SK-N-SH (cell line): ENCODE measurements at regions not wholly inside any gene's neighbourhood (a gene's known extent, or its start where the extent isn't known, plus 50 kb on each side); places are given as distances from the start of the nearest gene placed in this dataset.

Source experiments
- CTCF ChIA-PET: fragments of 300-600, 350-600 bp; formaldehyde crosslinking; extraction: SDS; loops from one replicate; lab custom pipeline; 2021; lab: Yijun Ruan, JAX
- POLR2A ChIA-PET: fragments of 350-600 bp; sonication (Branson Sonifier 250); formaldehyde crosslinking; extraction: SDS; loops from one replicate; lab custom pipeline; 2020; ENCODE audit warnings: antibody characterized with exemption, inconsistent platforms; lab: Yijun Ruan, JAX
- DNase-seq: peaks from one replicate; pipeline ENCODE4 v3.0.0; 2012
- H2AFZ ChIP-seq: fragments of 200-600 bp; sonication (generic); 2 replicates; pipeline ENCODE4 v1.8.1; 2016; ENCODE audit warnings: antibody characterized with exemption, mild to moderate bottlenecking, low read depth
- H3F3A ChIP-seq: fragments of 200-600 bp; sonication (generic); replicated peaks from 2 replicates; pipeline ENCODE3; 2016; ENCODE audit warnings: antibody characterized with exemption, mild to moderate bottlenecking; ENCODE audit not compliant: insufficient read depth
- H3K27ac ChIP-seq, 2 experiments: fragments of 200-500 bp in 1 of 2; fragments of 200-600 bp in 1 of 2; sonication (Bioruptor generic) in 1 of 2; sonication (generic), shearing (Covaris generic) in 1 of 2; 2 replicates each; pipeline versions ENCODE4 v1.5.1 to v1.6.1; 2014 to 2016; ENCODE audit warnings: low read depth in 2 of 2, inconsistent platforms in 1 of 2, low read length in 1 of 2, mild to moderate bottlenecking in 1 of 2, mixed read lengths in 1 of 2
- H3K27me3 ChIP-seq: fragments of 200-600 bp; sonication (generic), shearing (Covaris generic); 2 replicates; pipeline ENCODE4 v1.6.1; 2016; ENCODE audit warnings: mixed run types; ENCODE audit not compliant: insufficient read depth
- H3K36me3 ChIP-seq, 2 experiments: fragments of 200-500 bp in 1 of 2; fragments of 200-600 bp in 1 of 2; sonication (Bioruptor generic) in 1 of 2; sonication (generic) in 1 of 2; replicated peaks in 1 of 2; 2 replicates each; pipeline versions ENCODE3 to v1.5.1; 2014 to 2016; ENCODE audit warnings: low read length in 1 of 2, mild to moderate bottlenecking in 1 of 2; ENCODE audit not compliant: insufficient read depth in 2 of 2, control insufficient read depth in 1 of 2
- H3K4me1 ChIP-seq, 2 experiments: fragments of 200-500 bp in 1 of 2; fragments of 200-600 bp in 1 of 2; sonication (Bioruptor generic) in 1 of 2; sonication (generic), shearing (Covaris generic) in 1 of 2; 2 replicates each; pipeline versions ENCODE4 v1.5.1 to v1.6.1; 2014 to 2016; ENCODE audit warnings: low read depth in 1 of 2, low read length in 1 of 2, mixed run types in 1 of 2; ENCODE audit not compliant: insufficient read depth in 2 of 2, control insufficient read depth in 1 of 2
- H3K4me2 ChIP-seq: fragments of 200-600 bp; sonication (generic), shearing (Covaris generic); 2 replicates; pipeline ENCODE4 v1.6.1; 2017; ENCODE audit warnings: mixed run types
- H3K4me3 ChIP-seq, 2 experiments: fragments of 200-500 bp in 1 of 2; fragments of 200-600 bp in 1 of 2; sonication (Bioruptor generic) in 1 of 2; sonication (generic), shearing (Covaris generic) in 1 of 2; 2 replicates each; pipeline versions ENCODE4 v1.5.1 to v1.8.1; 2014 to 2016; ENCODE audit warnings: low read depth in 2 of 2, inconsistent platforms in 1 of 2, low read length in 1 of 2, mild to moderate bottlenecking in 1 of 2, mixed read lengths in 1 of 2, moderate library complexity in 1 of 2
- H3K79me2 ChIP-seq: fragments of 200-600 bp; sonication (generic); 2 replicates; pipeline ENCODE4 v1.8.1; 2017; ENCODE audit warnings: mild to moderate bottlenecking; ENCODE audit not compliant: insufficient read depth
- H3K9ac ChIP-seq: fragments of 200-600 bp; sonication (generic); 2 replicates; pipeline ENCODE4 v1.6.1; 2017; ENCODE audit warnings: mixed run types
- H3K9me2 ChIP-seq: fragments of 200-600 bp; sonication (generic); 2 replicates; pipeline ENCODE4 v1.6.1; 2017; ENCODE audit warnings: mixed run types
- H3K9me3 ChIP-seq: fragments of 200-600 bp; sonication (generic); 2 replicates; pipeline ENCODE4 v1.6.1; 2017; ENCODE audit warnings: mixed run types, mild to moderate bottlenecking, moderate library complexity
- H4K20me1 ChIP-seq: fragments of 200-600 bp; sonication (generic); 2 replicates; pipeline ENCODE4 v1.6.1; 2017; ENCODE audit warnings: mild to moderate bottlenecking, mixed run types; ENCODE audit not compliant: insufficient read depth
- ELF1 ChIP-seq: IDR thresholded peaks from 2 replicates; pipeline ENCODE4 v1.4.0; 2012
- EZH2phosphoT487 ChIP-seq: fragments of 200-600 bp; sonication (generic); IDR thresholded peaks from 2 replicates; pipeline ENCODE4 v1.6.1; 2017; ENCODE audit warnings: low read depth, mixed run types, mild to moderate bottlenecking, antibody characterized with exemption, moderate library complexity, borderline replicate concordance
- FOXJ3 ChIP-seq: sonication (generic); formaldehyde crosslinking; IDR thresholded peaks from 2 replicates; pipeline ENCODE4 v1.5.1; 2020; ENCODE audit warnings: mild to moderate bottlenecking, missing genetic modification reagents
- JUND ChIP-seq: IDR thresholded peaks from 2 replicates; pipeline ENCODE4 v1.4.0; 2012
- MAX ChIP-seq: IDR thresholded peaks from 2 replicates; pipeline ENCODE4 v1.4.0; 2012; ENCODE audit warnings: low read depth
- MEF2A ChIP-seq: IDR thresholded peaks from 2 replicates; pipeline ENCODE4 v1.4.0; 2012; ENCODE audit warnings: low read depth, borderline replicate concordance
- MXI1 ChIP-seq: IDR thresholded peaks from 2 replicates; pipeline ENCODE4 v1.6.1; 2012; ENCODE audit warnings: mild to moderate bottlenecking, low read depth, low read length, improper control_type of control experiment
- NFIC ChIP-seq: IDR thresholded peaks from 2 replicates; pipeline ENCODE4 v1.4.0; 2012; ENCODE audit warnings: borderline replicate concordance
- RAD21 ChIP-seq: IDR thresholded peaks from 2 replicates; pipeline ENCODE4 v1.6.1; 2012; ENCODE audit warnings: mild to moderate bottlenecking, low read length
- REST ChIP-seq: IDR thresholded peaks from 2 replicates; pipeline ENCODE4 v1.6.1; 2012; ENCODE audit warnings: mild to moderate bottlenecking, low read depth, low read length, moderate library complexity
- SMC3 ChIP-seq: IDR thresholded peaks from 2 replicates; pipeline ENCODE4 v1.6.1; 2012; ENCODE audit warnings: low read depth, low read length, improper control_type of control experiment
- USF1 ChIP-seq: IDR thresholded peaks from 2 replicates; pipeline ENCODE4 v1.4.0; 2012; ENCODE audit warnings: low read depth, borderline replicate concordance
- WGBS: methylation state at CpG from one replicate; pipeline ENCODE4 v1.1.6; 2017; ENCODE audit warnings: low lambda C conversion rate; 5-methylcytosine and 5-hydroxymethylcytosine counted together

- TF ChIP-seq MXI1 = no peak
- TF ChIP-seq NFIC = no peak
- TF ChIP-seq ELF1 = no peak
Observed at GRCh38 chr13:57470491-57470890, 161.1 kb upstream of the PCDH17 start (continued).

GRCh38 chr13:57491318-57491717, 140.2 kb upstream of the PCDH17 start:
- no peak overlapping the region for H3K4me3 ChIP-seq

More at GRCh38 chr13:57491318-57491717, 140.2 kb upstream of the PCDH17 start:
- Histone ChIP-seq H3K9me2 (no peaks in the 10 kb centered on the region), H4K20me1 (no peaks in the 10 kb centered on the region), H3K27me3 (no peaks in the 10 kb centered on the region), H3F3A (no peaks in the 10 kb centered on the region), H2AFZ (no peak overlapping the region), H3K9ac (no peak overlapping the region), H3K4me2 (no peak overlapping the region), H3K9me3 (no peaks in the 10 kb centered on the region), H3K27ac (no peak overlapping the region), H3K4me1 (no peaks in the 10 kb centered on the region), H3K36me3 (no peaks in the 10 kb centered on the region), H3K79me2 (no peaks in the 10 kb centered on the region)
- CTCF ChIA-PET = no interaction called here
- 10% methylated on average over 1 of the region's 1 CpG for WGBS
- no peak for DNase-seq
- TF ChIP-seq SMC3 = no peak
- TF ChIP-seq REST = no peak
- TF ChIP-seq EZH2phosphoT487 = no peak
- no peak for TF ChIP-seq FOXJ3 (CRISPR knock-in tag)
- TF ChIP-seq MEF2A = no peak
- TF ChIP-seq JUND = no peak
- no peak for TF ChIP-seq MXI1
- TF ChIP-seq NFIC = no peak
- TF ChIP-seq USF1 = no peak
- no peak for TF ChIP-seq RAD21
- TF ChIP-seq ELF1 = no peak
- no peak for TF ChIP-seq MAX
- POLR2A ChIA-PET = no interaction called here
